ENCODE measurements at regions not wholly inside any gene's neighbourhood (a gene's known extent, or its start where the extent isn't known, plus 50 kb on each side); places are given as distances from the start of the nearest gene placed in this dataset.

GRCh38 chr10:88104223-88104622 is 240.8 kb downstream of the PTEN start:
- no peak for DNase-seq (ENCODE audit: low read depth, low spot score)
- no peak for TF ChIP-seq CTCF (IDR thresholded peaks at IDR 0.05; ENCODE audit: insufficient read depth, low read length, missing control alignments)
- ChIA-PET CTCF (no interaction called here), POLR2A (no interaction called here)
- H3K4me3 ChIP-seq (ENCODE audit: low read depth, low read length): no peak overlapping the region

GRCh38 chr10:88106366-88106765 is 242.9 kb downstream of the PTEN start:
- DNase-seq (ENCODE audit: low read depth, low spot score): no peak
- TF ChIP-seq CTCF (IDR thresholded peaks at IDR 0.05; ENCODE audit: insufficient read depth, low read length, missing control alignments): no peak
- H3K4me3 ChIP-seq (ENCODE audit: low read depth, low read length): no peak overlapping the region
- ChIA-PET POLR2A (no interaction called here), CTCF (no interaction called here)

- CTCF ChIA-PET: interaction anchor here (1.5 kb wide), 1 partner anchor 14 kb away, joined by 4 read pairs; no protein-coding TSS in a partner anchor
- no peak for DNase-seq (ENCODE audit: low read depth, low spot score)
- POLR2A ChIA-PET: no interaction called here
- H3K4me3 ChIP-seq (ENCODE audit: low read depth, low read length): no peak overlapping the region
- no peak for TF ChIP-seq CTCF (IDR thresholded peaks at IDR 0.05; ENCODE audit: insufficient read depth, low read length, missing control alignments)
Observed at GRCh38 chr10:88107296-88108097, 244.1 kb downstream of the PTEN start.

- no peak for DNase-seq (ENCODE audit: low read depth, low spot score)
- CTCF ChIA-PET: interaction anchor here (1.5 kb wide), 1 partner anchor 13 kb away, joined by 4 read pairs; no protein-coding TSS in a partner anchor
- no peak for TF ChIP-seq CTCF (IDR thresholded peaks at IDR 0.05; ENCODE audit: insufficient read depth, low read length, missing control alignments)
- no peak overlapping the region for H3K4me3 ChIP-seq (ENCODE audit: low read depth, low read length)
- POLR2A ChIA-PET: no interaction called here
Observed at GRCh38 chr10:88108115-88108610, 244.7 kb downstream of the PTEN start.

GRCh38 chr10:88110355-88110754 is 246.9 kb downstream of the PTEN start:
- TF ChIP-seq CTCF (IDR thresholded peaks at IDR 0.05; ENCODE audit: insufficient read depth, low read length, missing control alignments): no peak
- ChIA-PET CTCF (no interaction called here), POLR2A (interaction anchor here (0.6 kb wide), 1 partner anchor 82 kb away, joined by 3 read pairs; no protein-coding TSS in a partner anchor)
- no peak for DNase-seq (ENCODE audit: low read depth, low spot score)
- H3K4me3 ChIP-seq (ENCODE audit: low read depth, low read length): no peak overlapping the region

GRCh38 chr10:88110822-88111221 is 247.4 kb downstream of the PTEN start:
- POLR2A ChIA-PET: interaction anchor here (0.6 kb wide), 1 partner anchor 83 kb away, joined by 3 read pairs; no protein-coding TSS in a partner anchor
- TF ChIP-seq CTCF (IDR thresholded peaks at IDR 0.05; ENCODE audit: insufficient read depth, low read length, missing control alignments): no peak
- no peak for DNase-seq (ENCODE audit: low read depth, low spot score)
- H3K4me3 ChIP-seq (ENCODE audit: low read depth, low read length): no peak overlapping the region
- CTCF ChIA-PET: no interaction called here
